Endothelial cell of umbilical vein (primary cell): ENCODE measurements at regions not wholly inside any gene's neighbourhood (a gene's known extent, or its start where the extent isn't known, plus 50 kb on each side); places are given as distances from the start of the nearest gene placed in this dataset.

Experiments
- BruUV-seq: library from RNA; stranded (reverse); fragments of 400-500 nt; replicated peaks from 2 replicates; lab custom pipeline; 2021; lab: Mats Ljungman, UMichigan
- CTCF ChIA-PET: fragments of 300-600, 350-600 bp; sonication (Branson Sonifier 250); formaldehyde crosslinking; loops from one replicate; lab custom pipeline; 2021; ENCODE audit warnings: antibody characterized with exemption, inconsistent platforms; lab: Charles Lee
- POLR2A ChIA-PET: fragments of 300-600, 350-600 bp; sonication (Branson Sonifier 250); formaldehyde crosslinking; loops from one replicate; lab custom pipeline; 2021; ENCODE audit warnings: antibody characterized with exemption, inconsistent platforms; lab: Charles Lee
- DNase-seq: peaks from one replicate; pipeline ENCODE4 v3.0.0-alpha.2; 2011; ENCODE audit warnings: low read depth, low spot score
- FAIRE-seq: peaks from 2 replicates; lab custom pipeline; 2011; peaks lifted over from hg19 to GRCh38; lab: Jason Lieb, UNC
- H2AFZ ChIP-seq: 2 replicates; pipeline ENCODE4 v1.6.0; 2012; ENCODE audit warnings: low read depth, low read length, control low read depth, inconsistent platforms
- H3K27ac ChIP-seq: 2 replicates; pipeline ENCODE4 v1.5.1; 2011; ENCODE audit warnings: low read depth, mild to moderate bottlenecking, control low read depth, low read length, moderate library complexity; ENCODE audit not compliant: insufficient read depth
- H3K27me3 ChIP-seq, 2 experiments: 2 replicates each; pipeline versions ENCODE4 v1.6.0 to v1.6.1; 2011; ENCODE audit warnings: low read length in 2 of 2, mixed read lengths in 1 of 2; ENCODE audit not compliant: control insufficient read depth in 2 of 2, insufficient read depth in 2 of 2
- H3K36me3 ChIP-seq, 2 experiments: 2 replicates in 1 of 2; 3 replicates in 1 of 2; pipeline ENCODE4 v1.5.1; 2011; ENCODE audit warnings: low read length in 2 of 2, mild to moderate bottlenecking in 1 of 2, moderate library complexity in 1 of 2; ENCODE audit not compliant: control insufficient read depth in 2 of 2, insufficient read depth in 2 of 2; ENCODE audit errors: extremely low read depth in 1 of 2
- H3K4me1 ChIP-seq: 3 replicates; pipeline ENCODE4 v1.5.1; 2011; ENCODE audit warnings: mild to moderate bottlenecking, low read length; ENCODE audit not compliant: control insufficient read depth, insufficient read depth; ENCODE audit errors: extremely low read depth
- H3K4me2 ChIP-seq: 2 replicates; pipeline ENCODE4 v1.6.1; 2011; ENCODE audit warnings: low read length, control low read depth, mixed read lengths; ENCODE audit not compliant: insufficient read depth
- H3K4me3 ChIP-seq, 3 experiments: fragments of 200-600 bp in 1 of 3; sonication (generic), shearing (Covaris generic) in 1 of 3; replicated peaks in 1 of 3; 2 replicates each; pipeline ENCODE4 v1.5.1; 2011 to 2016; ENCODE audit warnings: control low read depth in 3 of 3, low read length in 3 of 3, mild to moderate bottlenecking in 2 of 3, inconsistent platforms in 1 of 3, low read depth in 1 of 3, moderate library complexity in 1 of 3; ENCODE audit not compliant: insufficient read depth in 1 of 3
- H3K79me2 ChIP-seq: 2 replicates; pipeline ENCODE4 v1.6.0; 2012; ENCODE audit warnings: low read length, inconsistent platforms; ENCODE audit not compliant: control insufficient read depth, insufficient read depth
- H3K9ac ChIP-seq: replicated peaks from 2 replicates; pipeline ENCODE3; 2011; ENCODE audit warnings: low read length, control low read depth; ENCODE audit not compliant: insufficient read depth; ENCODE audit errors: extremely low read depth
- H3K9me1 ChIP-seq: replicated peaks from 3 replicates; pipeline ENCODE4 v1.6.0; 2011; ENCODE audit warnings: mild to moderate bottlenecking, low read length; ENCODE audit not compliant: control insufficient read depth, insufficient read depth; ENCODE audit errors: extremely low read depth
- H3K9me3 ChIP-seq: replicated peaks from 2 replicates; pipeline ENCODE4 v1.5.1; 2012; ENCODE audit warnings: low read length, inconsistent platforms; ENCODE audit not compliant: control insufficient read depth, insufficient read depth
- H4K20me1 ChIP-seq: replicated peaks from 2 replicates; pipeline ENCODE3; 2011; ENCODE audit warnings: mild to moderate bottlenecking, low read length; ENCODE audit not compliant: control insufficient read depth, insufficient read depth; ENCODE audit errors: extremely low read depth
- EZH2 ChIP-seq: IDR thresholded peaks from 2 replicates; pipeline ENCODE4 v1.6.1; 2012; ENCODE audit warnings: borderline replicate concordance, low read depth, mild to moderate bottlenecking, moderate library complexity, low read length, inconsistent platforms; ENCODE audit not compliant: severe bottlenecking
- FOS ChIP-seq: IDR thresholded peaks from 2 replicates; pipeline ENCODE4 v1.6.1; 2011; ENCODE audit warnings: mild to moderate bottlenecking, low read length, moderate library complexity, borderline replicate concordance; ENCODE audit not compliant: insufficient read depth
- GATA2 ChIP-seq: IDR thresholded peaks from 2 replicates; pipeline ENCODE4 v1.7.0; 2011; ENCODE audit warnings: low read depth, mild to moderate bottlenecking, moderate library complexity, mixed read lengths, low read length; ENCODE audit not compliant: insufficient read length, insufficient read depth
- JUN ChIP-seq: IDR thresholded peaks from 2 replicates; pipeline ENCODE4 v1.6.1; 2011; ENCODE audit warnings: borderline replicate concordance, low read depth; ENCODE audit not compliant: insufficient read length, insufficient read depth
- MYC ChIP-seq: IDR thresholded peaks from one replicate; pipeline ENCODE4 v1.6.1; 2011; ENCODE audit warnings: mild to moderate bottlenecking, low read depth, low read length
- POLR2A ChIP-seq: IDR thresholded peaks from 2 replicates; pipeline ENCODE4 v1.6.1; 2012; ENCODE audit warnings: low read depth, mild to moderate bottlenecking, control low read depth, low read length
- POLR2AphosphoS5 ChIP-seq: IDR thresholded peaks from 2 replicates; pipeline ENCODE4 v1.6.1; 2012; ENCODE audit warnings: low read depth, mild to moderate bottlenecking, control low read depth, low read length, moderate library complexity; ENCODE audit not compliant: insufficient read depth
- dilution Hi-C: fragments of 300-500 bp; cut with MboI; formaldehyde crosslinking; loops from one replicate; pipeline ENCODE4 v1.15.0; 2019; ENCODE audit warnings: low sequenced_read_pairs; ENCODE audit not compliant: extremely low pct_ligation_motif_present
- intact Hi-C: fragments of 100-400 bp; cut with micrococcal nuclease; formaldehyde crosslinking; loops from one replicate; pipeline ENCODE4 v1.10.0; 2022
- TF ChIP-seq, protein P1 (sequence below): IDR thresholded peaks from 2 replicates; pipeline ENCODE4 v1.6.1; 2011; ENCODE audit not compliant: insufficient read depth, insufficient read length
- TF ChIP-seq, protein P2 (sequence below), 2 donors: IDR thresholded peaks; 1 replicate in 1 of 2; 2 replicates in 1 of 2; pipeline ENCODE4 v1.5.1; 2011; ENCODE audit warnings: low read length in 2 of 2, mild to moderate bottlenecking in 2 of 2, moderate library complexity in 2 of 2, control low read depth in 1 of 2, inconsistent platforms in 1 of 2, low read depth in 1 of 2; ENCODE audit not compliant: insufficient read depth in 1 of 2; ENCODE audit errors: extremely low read depth in 1 of 2

DNA sequence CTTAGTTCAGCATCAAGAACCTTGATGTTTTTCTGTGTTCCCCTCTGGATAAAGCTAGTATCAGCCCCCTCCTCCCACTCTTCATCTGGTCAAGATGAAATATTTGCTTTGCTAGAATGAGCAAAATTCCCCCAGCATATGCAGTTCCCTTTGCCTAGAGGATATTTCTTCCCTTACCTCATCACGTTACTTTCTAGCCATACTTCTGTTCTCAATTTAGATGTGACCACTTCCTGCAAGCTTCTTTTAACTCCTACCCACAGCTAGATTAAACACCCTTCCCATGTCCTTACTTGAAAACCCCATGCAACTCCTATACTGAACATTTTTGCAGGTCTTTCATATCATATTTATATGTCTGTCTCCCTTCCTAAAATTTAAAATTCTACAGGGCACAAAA lies 178.9 kb upstream of the TUSC1 start:
- Histone ChIP-seq H3K9me1 (no peaks in the 10 kb centered on the region), H3K4me1 (no peaks in the 10 kb centered on the region), H3K4me3 (no peak overlapping the region), H2AFZ (no peak overlapping the region), H3K27me3 (no peaks in the 10 kb centered on the region), H3K27ac (no peak overlapping the region), H3K9me3 (no peaks in the 10 kb centered on the region), H3K79me2 (no peaks in the 10 kb centered on the region), H3K4me2 (no peak overlapping the region), H3K36me3 (no peaks in the 10 kb centered on the region), H4K20me1 (no peaks in the 10 kb centered on the region), H3K9ac (no peak overlapping the region)
- TF ChIP-seq POLR2A (no peak), EZH2 (no peak)
- no peak for DNase-seq
- CTCF ChIA-PET = no interaction called here
- intact Hi-C loops = no loop called here
- FAIRE-seq = no peak
- no TSS peak for BruUV-seq
- POLR2A ChIA-PET = no interaction called here
- dilution Hi-C loops = no loop called here

DNA sequence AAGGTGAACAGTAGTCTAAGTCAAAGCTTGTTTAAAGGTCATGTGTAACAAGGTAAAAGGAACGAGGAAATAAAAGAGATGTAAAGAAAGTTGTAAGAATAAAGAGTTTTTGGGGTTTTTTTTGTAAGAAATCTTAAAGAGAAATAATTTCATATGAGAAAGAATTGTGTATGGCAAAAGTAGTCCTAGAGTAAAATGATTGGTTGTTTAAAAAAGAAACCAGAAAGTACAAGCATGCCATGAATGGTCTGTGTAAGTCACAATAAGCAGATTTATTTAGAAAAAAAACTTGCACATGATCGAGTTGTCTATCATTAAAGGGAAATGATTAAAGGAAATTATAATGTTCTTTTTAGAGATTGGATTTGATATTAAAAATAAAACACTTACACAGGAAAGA lies 172.6 kb upstream of the TUSC1 start:
- no peak overlapping the region for H3K4me3 ChIP-seq
- BruUV-seq = no TSS peak
- no peaks in the 10 kb centered on the region for H3K4me1 ChIP-seq
- H4K20me1 ChIP-seq = no peaks in the 10 kb centered on the region
- ChIA-PET POLR2A (no interaction called here), CTCF (no interaction called here)
- H3K79me2 ChIP-seq = no peaks in the 10 kb centered on the region
- H3K36me3 ChIP-seq = no peaks in the 10 kb centered on the region
- no peak overlapping the region for H3K9ac ChIP-seq
- no peaks in the 10 kb centered on the region for H3K9me3 ChIP-seq
- no peak for FAIRE-seq
- DNase-seq = no peak
- dilution Hi-C loops = no loop called here
- H3K9me1 ChIP-seq = no peaks in the 10 kb centered on the region
- H3K4me2 ChIP-seq = no peak overlapping the region
- H3K27me3 ChIP-seq = no peaks in the 10 kb centered on the region
- intact Hi-C loops = no loop called here
- H3K27ac ChIP-seq = no peak overlapping the region
- TF ChIP-seq, protein P1, sequence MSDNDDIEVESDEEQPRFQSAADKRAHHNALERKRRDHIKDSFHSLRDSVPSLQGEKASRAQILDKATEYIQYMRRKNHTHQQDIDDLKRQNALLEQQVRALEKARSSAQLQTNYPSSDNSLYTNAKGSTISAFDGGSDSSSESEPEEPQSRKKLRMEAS = no peak
- no peak for TF ChIP-seq POLR2AphosphoS5
- TF ChIP-seq GATA2 = no peak
- TF ChIP-seq FOS = no peak
- TF ChIP-seq POLR2A = no peak
- TF ChIP-seq, protein P2, sequence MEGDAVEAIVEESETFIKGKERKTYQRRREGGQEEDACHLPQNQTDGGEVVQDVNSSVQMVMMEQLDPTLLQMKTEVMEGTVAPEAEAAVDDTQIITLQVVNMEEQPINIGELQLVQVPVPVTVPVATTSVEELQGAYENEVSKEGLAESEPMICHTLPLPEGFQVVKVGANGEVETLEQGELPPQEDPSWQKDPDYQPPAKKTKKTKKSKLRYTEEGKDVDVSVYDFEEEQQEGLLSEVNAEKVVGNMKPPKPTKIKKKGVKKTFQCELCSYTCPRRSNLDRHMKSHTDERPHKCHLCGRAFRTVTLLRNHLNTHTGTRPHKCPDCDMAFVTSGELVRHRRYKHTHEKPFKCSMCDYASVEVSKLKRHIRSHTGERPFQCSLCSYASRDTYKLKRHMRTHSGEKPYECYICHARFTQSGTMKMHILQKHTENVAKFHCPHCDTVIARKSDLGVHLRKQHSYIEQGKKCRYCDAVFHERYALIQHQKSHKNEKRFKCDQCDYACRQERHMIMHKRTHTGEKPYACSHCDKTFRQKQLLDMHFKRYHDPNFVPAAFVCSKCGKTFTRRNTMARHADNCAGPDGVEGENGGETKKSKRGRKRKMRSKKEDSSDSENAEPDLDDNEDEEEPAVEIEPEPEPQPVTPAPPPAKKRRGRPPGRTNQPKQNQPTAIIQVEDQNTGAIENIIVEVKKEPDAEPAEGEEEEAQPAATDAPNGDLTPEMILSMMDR (IDR thresholded peaks at IDR 0.05; ENCODE audit: extremely low read depth in 1 of 2, insufficient read depth in 1 of 2, low read depth in 1 of 2, low read length in 2 of 2) = no peak
- TF ChIP-seq EZH2 = no peak
- no peak for TF ChIP-seq MYC
- TF ChIP-seq JUN = no peak
- no peak overlapping the region for H2AFZ ChIP-seq
